ENCODE measurements at regions not wholly inside any gene's neighbourhood (a gene's known extent, or its start where the extent isn't known, plus 50 kb on each side); places are given as distances from the start of the nearest gene placed in this dataset.

- DNase-seq: no peak
Measured at GRCh38 chr4:149931431-149931830, 115.8 kb upstream of the IQCM start.

DNA sequence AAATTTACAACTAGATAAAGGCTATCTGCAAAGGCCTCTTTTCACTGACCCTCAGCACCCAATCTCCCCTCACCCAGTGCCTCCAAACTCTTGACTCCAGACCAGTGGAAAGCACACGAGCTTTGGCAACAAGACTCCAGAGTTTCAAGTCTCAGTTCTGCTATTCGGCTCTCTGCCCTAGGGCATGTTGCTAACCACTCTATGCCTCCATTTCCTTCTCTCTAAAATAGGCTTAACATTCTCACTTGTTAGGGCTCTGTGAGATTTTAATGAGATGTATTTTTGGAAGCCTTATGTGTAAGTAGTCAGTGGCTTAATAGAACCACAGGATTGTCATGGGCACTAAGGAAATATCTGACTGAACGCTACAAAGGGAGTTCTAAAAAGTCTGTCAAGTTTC, 116.5 kb upstream of the IQCM start:
- DNase-seq: no peak

- DNase-seq: no peak
Measured at GRCh38 chr4:149933120-149933519, 117.5 kb upstream of the IQCM start.

GRCh38 chr4:149933883-149934282, 118.2 kb upstream of the IQCM start:
- no peak for DNase-seq

DNA sequence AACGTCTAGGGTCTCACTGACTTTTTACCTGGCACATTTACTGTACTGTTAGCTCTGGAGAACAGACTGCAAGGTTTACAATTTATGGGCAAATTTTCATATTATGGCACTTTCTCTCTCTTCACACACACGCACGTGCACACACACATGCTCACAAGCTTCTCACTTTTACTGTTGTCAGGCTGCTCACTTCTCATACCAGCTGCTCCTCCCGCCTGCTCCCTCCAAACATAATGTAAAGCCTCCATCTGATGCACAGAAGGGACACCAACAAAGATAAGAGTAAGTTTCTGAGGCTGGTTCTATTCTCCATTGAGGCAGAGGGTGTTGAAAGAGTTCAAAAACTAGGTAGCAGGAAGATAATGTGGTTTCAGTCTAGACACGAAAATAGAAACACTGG, 128.9 kb upstream of the DCLK2 start:
- DNase-seq: no peak

DNA sequence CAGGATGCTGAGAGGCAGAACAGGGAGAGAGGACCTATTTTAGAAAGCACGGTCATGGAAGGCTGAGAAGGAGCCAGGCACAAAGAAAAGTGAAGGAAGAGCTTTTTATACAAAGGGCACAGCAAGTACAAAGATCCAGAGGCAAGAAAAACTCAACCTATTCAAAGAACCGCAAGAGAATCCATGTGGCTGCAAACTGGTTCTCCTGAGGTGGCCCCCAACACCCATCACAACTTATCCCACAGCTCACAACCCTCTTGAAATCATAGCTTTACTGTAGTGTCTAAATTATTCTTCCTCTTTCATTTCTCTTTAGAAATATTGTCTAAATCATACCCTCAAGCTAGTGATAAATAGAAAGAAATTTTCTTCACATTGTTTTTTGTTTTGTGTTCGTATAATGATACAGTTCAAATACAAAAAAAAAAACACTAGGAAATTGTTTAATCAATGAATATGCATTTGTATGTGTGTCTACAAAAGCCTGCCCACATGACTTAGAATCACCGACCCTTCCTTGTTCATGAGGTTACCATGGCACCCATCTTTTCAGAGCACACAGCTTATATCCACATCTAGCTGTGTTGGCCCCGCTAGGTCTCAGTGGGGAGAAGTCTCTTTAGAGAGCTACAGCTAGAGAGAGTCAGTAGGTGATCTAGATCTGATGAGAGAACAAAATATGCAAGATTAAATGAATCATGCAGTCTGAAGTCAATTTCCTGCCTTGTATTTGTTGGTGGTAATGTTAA, 126.9 kb upstream of the DCLK2 start:
- no peak for DNase-seq

DNA sequence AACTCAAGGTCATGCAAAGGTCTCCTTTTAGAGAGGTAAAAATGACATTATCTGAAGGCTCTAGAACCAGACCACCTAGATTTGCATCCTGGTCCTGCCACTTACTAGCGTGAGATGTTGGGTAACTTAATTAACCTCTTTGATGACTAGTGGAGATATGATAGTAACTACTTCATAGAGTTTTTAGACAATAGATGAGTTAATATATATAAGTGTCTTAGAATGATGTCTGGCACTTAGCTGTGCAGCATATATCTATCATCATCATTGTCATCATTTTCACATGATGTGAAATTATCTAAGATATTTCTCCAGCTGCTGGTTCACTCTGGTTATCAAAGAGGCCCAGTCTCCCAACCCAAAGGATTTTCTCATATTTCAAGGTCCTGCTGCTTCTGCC, 126.1 kb upstream of the DCLK2 start:
- no peak for DNase-seq

GRCh38 chr4:149952716-149953115, 125.5 kb upstream of the DCLK2 start:
- no peak for DNase-seq

- no peak for DNase-seq
Measured at GRCh38 chr4:149955780-149956390, 122.4 kb upstream of the DCLK2 start.

DNA sequence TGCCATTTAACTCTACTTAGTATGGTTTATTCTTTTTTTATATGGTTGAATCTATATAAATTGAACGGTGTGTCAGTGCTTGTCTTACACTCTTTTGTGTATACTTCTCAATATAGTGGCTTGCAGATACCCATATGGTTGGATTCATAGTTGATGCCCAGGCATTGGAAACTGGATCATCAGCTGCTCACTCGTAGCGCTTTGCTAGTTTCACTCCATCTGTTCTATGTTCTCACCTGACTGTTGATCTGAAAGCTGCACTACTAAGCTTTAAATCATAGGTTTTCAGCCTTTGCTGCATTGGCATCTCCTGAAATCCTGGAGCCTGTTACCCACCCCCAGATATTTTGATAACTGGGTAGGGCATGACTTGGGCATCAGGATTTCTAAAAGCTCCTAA, 121.6 kb upstream of the DCLK2 start:
- no peak for DNase-seq

GRCh38 chr4:149961876-149962597, 116.2 kb upstream of the DCLK2 start:
- DNase-seq: no peak

- peak in 1 of 2 experiments; percentile 12 for DNase-seq
Measured at GRCh38 chr4:149964001-149964796, 114.0 kb upstream of the DCLK2 start.

DNA sequence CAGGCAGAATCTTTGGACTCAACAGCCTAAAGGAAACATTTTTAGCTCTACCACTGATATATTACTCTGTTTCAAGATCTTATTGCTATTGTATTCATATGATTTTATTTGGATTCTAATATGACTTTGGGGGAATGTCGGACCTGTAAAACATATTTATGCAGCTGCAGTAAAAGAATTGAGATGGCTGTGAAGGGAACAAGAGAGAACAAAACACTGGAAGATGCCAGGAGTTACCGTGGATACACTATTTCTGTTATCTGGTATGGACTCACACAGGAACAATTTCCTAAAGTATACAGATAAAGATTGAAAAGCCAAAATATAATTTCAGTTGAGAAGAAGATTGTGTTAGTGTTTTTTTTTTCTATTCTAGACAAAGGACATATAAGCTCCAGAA, 113.0 kb upstream of the DCLK2 start:
- DNase-seq: no peak

GRCh38 chr4:149972407-149972806, 105.8 kb upstream of the DCLK2 start:
- no peak for DNase-seq

GRCh38 chr4:149973181-149973580, 105.1 kb upstream of the DCLK2 start:
- peak; percentile 24 to 29 for DNase-seq

DNA sequence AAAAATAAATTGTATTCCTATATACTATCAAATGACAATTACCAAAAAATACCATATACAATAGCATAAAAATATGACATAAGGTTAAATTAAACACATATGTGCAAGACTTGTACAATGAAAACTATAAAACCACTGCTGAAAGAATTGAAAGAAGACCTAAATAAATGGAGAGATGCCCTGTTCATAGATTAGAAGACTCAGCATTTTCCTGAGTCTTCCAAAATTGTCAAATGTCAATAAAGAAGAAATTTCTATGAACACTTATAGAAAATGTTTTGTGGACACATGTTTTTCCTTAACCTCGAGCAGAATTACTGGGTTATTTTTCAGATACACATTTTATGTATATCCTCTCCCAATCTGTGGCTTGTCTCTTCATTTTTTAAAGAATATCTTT, 103.1 kb upstream of the DCLK2 start:
- no peak for DNase-seq

DNA sequence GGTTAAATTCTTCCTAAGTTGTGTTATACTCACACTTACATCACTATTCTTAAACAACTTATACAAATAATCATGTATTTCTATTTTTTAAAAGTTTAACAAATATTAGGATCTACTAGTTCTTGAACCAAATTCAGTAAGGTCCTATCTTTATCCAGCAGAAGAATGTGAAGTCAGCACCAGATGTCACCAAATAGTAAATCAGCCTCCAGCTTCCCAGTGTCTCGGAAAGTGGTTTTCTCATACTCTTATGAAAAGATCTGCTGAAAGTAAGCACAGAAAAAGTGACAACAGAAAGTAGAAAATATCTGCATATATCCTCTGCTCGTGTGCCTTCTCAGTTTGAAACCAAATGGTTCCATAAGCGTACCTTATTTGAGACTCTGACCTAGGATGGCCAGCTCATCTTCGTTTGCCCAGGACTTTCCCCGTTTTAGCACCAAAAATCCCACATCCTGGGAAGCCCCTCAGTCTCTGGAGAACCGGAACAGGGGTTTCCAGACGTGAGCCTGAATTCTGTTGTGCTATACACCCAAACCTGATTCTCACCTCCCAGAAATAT, 98.0 kb upstream of the DCLK2 start:
- DNase-seq: no peak

GRCh38 chr4:149980941-149981340, 97.3 kb upstream of the DCLK2 start:
- DNase-seq: peak in 1 of 2 experiments; percentile 71

- DNase-seq: no peak
Measured at GRCh38 chr4:149983401-149983800, 94.8 kb upstream of the DCLK2 start.

GRCh38 chr4:149983931-149984330, 94.3 kb upstream of the DCLK2 start:
- DNase-seq: no peak

GRCh38 chr4:149985981-149986380, 92.3 kb upstream of the DCLK2 start:
- no peak for DNase-seq

- no peak for DNase-seq
Measured at GRCh38 chr4:149986917-149987316, 91.3 kb upstream of the DCLK2 start.

All from NCI-H526 (cell line).